D721Med (cell line): ENCODE measurements at regions not wholly inside any gene's neighbourhood (a gene's known extent, or its start where the extent isn't known, plus 50 kb on each side); places are given as distances from the start of the nearest gene placed in this dataset.

Experiments
- DNase-seq: peaks from one replicate; pipeline ENCODE4 v3.0.0; 2011; ENCODE audit warnings: low spot score; ENCODE audit not compliant: insufficient read length
- FAIRE-seq: peaks from 2 replicates; lab custom pipeline; 2011; peaks lifted over from hg19 to GRCh38; lab: Jason Lieb, UNC
- TF ChIP-seq, protein P1 (sequence below): IDR thresholded peaks from 2 replicates; pipeline ENCODE4 v1.5.1; 2012; ENCODE audit warnings: mild to moderate bottlenecking, control low read depth; ENCODE audit not compliant: insufficient read depth; ENCODE audit errors: missing control alignments

DNA sequence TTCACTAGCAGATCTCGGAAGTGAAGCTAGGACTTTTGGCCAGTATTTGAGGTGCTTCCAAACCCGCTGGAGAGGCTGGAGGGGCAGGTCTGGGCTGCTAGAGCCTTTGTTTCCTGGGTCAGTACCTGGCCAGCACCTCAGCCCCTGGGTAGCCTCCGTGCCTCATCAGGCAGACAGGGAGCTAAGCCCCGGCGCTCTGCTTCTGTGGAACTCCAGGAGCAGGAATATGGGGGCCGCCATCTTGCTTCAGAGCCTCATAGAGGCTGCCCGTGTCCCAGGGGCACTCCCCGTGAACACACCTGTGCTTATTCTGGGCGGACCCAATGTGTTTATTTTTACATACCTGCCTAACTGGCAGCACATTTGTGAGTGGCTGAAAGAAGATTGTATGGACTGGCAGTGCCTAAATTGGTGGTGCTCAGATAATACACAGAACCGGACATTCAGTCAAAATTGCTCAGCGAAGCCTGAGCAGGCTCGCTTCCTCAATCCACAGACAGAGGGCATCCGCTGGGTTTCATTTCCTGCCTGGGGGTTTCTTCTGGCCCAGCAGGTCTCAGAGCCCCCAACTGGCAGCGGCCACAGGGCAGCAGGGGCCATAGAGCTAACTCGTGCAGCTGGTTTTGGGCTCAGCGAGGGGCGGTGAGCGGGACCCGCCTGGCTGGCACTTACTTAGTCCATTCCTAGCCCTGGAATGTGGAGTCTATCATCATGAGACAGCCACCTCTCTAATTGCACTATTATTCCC lies 176.8 kb upstream of the ALKAL2 start:
- FAIRE-seq (no peak), DNase-seq (no peak)
- TF ChIP-seq, protein P1, sequence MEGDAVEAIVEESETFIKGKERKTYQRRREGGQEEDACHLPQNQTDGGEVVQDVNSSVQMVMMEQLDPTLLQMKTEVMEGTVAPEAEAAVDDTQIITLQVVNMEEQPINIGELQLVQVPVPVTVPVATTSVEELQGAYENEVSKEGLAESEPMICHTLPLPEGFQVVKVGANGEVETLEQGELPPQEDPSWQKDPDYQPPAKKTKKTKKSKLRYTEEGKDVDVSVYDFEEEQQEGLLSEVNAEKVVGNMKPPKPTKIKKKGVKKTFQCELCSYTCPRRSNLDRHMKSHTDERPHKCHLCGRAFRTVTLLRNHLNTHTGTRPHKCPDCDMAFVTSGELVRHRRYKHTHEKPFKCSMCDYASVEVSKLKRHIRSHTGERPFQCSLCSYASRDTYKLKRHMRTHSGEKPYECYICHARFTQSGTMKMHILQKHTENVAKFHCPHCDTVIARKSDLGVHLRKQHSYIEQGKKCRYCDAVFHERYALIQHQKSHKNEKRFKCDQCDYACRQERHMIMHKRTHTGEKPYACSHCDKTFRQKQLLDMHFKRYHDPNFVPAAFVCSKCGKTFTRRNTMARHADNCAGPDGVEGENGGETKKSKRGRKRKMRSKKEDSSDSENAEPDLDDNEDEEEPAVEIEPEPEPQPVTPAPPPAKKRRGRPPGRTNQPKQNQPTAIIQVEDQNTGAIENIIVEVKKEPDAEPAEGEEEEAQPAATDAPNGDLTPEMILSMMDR, result no peak

DNA sequence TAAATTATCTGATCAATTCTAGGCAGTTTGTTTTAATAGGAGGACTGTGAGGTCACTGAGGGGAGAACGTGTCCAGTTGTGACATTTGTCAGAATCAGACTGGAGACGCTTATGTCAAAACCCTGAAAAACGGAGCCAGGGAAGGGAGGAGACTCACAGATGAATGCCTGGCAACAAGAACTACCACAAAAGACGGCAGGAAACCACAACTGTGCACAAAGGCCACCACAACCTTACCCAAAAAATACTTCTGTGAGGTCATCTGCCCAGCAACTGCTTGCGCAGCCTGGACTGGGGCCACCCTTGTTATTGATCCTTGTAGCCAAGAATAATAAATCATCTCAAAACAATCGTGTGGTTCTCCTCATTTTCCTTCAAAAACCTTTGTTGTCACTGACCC lies 173.0 kb upstream of the ALKAL2 start:
- no peak for DNase-seq
- TF ChIP-seq, protein P1, result no peak
- no peak for FAIRE-seq

DNA sequence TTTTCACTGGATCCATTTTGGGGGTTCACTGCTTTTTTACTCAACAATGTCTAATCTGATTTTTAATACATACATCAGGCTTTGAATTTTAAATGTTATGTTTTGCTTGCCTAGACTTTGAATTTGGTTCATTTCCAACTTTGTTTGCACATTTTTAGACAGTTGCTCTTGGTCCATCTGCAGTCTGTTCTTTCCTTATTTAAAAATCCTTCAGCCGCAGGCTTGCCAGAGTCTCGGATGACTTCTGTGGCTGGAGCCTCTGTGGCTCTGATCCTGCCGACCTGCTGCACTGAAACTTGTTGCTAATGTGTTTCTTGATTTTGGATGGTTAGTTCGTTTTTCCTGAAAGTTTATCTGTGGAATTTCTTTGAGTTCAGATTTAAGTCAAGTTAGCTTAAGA lies 172.0 kb upstream of the ALKAL2 start:
- no peak for FAIRE-seq
- TF ChIP-seq, protein P1, result no peak
- DNase-seq, result no peak

DNA sequence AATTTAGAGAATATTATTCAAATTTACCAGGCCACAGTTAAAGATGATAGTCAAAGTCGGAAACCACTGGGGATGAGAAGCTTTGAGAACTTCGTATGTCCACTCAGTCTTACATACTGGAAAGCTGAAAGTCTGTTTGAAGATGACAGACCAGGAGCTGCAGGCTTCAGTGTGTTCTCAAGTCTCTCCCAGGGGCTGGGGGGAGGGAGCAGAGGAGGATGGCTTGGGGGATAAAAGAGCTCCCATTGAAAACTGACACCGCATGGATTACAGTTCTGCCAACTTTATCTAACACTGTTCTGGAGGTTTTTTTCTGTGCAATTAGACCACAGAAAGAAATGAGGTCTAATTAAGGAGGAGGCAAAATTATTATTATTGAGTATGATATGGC lies 170.5 kb upstream of the ALKAL2 start:
- TF ChIP-seq, protein P1, result no peak
- FAIRE-seq, result no peak
- no peak for DNase-seq

DNA sequence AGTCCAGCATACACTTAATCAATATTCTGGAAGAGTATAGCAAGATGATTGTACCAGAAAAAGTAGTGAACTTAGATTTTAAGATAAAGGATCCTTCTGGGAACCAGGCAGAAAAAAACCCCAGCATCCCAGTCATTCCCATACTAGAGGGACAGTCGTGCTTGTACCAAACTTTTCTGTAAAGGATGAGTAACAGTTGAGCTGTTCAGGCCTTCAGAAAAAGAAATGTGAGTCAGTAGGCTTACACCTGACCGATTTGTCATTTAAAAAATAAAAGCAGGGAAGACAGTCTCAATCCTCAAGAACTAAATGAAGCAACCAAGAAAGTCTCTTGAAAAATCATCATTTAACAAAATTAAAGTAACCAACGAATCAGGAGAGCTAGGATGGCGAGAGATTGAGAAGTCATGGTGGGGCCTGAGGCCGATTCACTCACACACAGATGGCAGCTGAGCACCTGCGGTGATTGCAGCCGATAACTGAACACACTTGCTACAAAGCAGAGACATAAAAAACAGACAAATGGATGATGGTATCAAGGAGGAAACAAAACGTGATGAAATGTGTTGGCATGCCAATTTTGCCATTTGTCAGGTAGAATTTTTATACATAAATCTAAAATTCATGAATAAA lies 170.0 kb upstream of the ALKAL2 start:
- no peak for DNase-seq
- TF ChIP-seq, protein P1, result no peak
- no peak for FAIRE-seq

DNA sequence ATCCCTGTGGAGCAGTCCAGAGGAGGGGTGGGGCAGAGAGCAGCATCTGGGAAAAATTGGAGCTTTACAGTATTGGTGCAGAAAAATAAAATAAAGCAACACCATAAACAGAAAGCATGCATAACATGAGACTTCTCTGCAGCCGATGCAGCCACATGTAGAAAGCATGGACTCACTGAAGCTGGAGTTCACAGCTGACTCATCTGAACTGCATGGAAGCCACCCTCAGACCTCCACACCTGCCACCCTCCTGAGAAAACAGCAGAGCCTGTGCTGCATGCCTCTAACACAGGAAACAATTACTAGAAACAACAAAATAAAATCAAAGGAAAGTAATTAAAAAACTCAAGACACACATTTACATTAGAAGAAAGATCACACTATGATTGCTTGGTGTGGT lies 169.4 kb upstream of the ALKAL2 start:
- TF ChIP-seq, protein P1, result no peak
- DNase-seq (no peak), FAIRE-seq (no peak)

DNA sequence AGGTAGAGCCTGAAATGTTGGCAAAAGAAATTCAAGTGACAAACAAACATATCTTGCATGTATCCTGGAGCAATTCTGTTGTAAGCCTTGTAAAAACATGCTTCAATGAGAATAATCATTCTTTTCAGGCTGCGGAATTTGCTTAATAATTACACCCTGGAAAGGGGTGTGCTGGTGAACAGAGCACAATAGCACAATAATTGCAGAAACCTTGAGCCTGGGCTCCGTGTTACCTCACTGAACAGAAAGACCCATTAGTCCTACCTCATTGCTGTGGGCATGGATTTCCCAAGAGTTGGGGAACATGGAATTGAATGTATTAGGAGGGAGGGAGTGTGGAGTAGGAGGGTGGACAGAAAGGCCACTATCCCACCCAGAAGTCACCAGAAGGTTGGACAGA lies 168.0 kb upstream of the ALKAL2 start:
- no peak for DNase-seq
- TF ChIP-seq, protein P1, result no peak

More for the DNA sequence above, 168.0 kb upstream of the ALKAL2 start:
- no peak for FAIRE-seq
